ENCODE measurements at regions not wholly inside any gene's neighbourhood (a gene's known extent, or its start where the extent isn't known, plus 50 kb on each side); places are given as distances from the start of the nearest gene placed in this dataset.

DNA sequence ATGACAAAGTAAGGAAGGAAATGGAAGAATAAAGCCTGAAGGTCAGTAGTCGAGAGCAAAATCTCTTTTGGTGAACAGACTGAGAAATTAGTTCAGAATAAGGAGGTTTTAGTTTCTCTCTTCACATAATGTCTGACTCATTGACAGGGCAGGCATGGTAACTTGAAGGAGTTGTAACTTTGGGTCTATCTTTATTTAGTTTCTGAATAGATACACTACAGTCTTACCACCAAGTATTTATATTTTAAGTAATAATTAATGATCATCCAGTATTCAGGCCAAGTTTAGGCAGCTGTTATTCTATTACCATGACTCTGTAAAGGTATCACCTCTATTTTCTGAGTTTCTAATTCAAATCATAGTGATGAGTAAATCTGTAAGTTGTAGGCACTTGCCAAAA is 219.9 kb downstream of the SPRY2 start:
- Histone ChIP-seq H3K4me1 (no peaks in the 10 kb centered on the region), H3K4me3 (no peak overlapping the region), H3K9me3 (no peaks in the 10 kb centered on the region), H3K27ac (no peak overlapping the region), H3K36me3 (no peaks in the 10 kb centered on the region), H3K27me3 (no peaks in the 10 kb centered on the region)
- no peak for ATAC-seq
- DNase-seq: no peak
- intact Hi-C loops (cut with DNase I): loop anchor here in 1 of 10 donors (10.0 kb wide), 1 partner anchor 116 kb away; no protein-coding TSS in a partner anchor
- WGBS, 4 donors: 50 to 60% (median 57%) methylated on average over 1 of the region's 1 CpG
- TF ChIP-seq, protein P1, sequence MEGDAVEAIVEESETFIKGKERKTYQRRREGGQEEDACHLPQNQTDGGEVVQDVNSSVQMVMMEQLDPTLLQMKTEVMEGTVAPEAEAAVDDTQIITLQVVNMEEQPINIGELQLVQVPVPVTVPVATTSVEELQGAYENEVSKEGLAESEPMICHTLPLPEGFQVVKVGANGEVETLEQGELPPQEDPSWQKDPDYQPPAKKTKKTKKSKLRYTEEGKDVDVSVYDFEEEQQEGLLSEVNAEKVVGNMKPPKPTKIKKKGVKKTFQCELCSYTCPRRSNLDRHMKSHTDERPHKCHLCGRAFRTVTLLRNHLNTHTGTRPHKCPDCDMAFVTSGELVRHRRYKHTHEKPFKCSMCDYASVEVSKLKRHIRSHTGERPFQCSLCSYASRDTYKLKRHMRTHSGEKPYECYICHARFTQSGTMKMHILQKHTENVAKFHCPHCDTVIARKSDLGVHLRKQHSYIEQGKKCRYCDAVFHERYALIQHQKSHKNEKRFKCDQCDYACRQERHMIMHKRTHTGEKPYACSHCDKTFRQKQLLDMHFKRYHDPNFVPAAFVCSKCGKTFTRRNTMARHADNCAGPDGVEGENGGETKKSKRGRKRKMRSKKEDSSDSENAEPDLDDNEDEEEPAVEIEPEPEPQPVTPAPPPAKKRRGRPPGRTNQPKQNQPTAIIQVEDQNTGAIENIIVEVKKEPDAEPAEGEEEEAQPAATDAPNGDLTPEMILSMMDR (IDR thresholded peaks at IDR 0.05): no peak
- TF ChIP-seq POLR2A (IDR thresholded peaks at IDR 0.05): no peak

- H3K9me3 ChIP-seq: no peaks in the 10 kb centered on the region
- TF ChIP-seq, protein P1 (IDR thresholded peaks at IDR 0.05): no peak
- no peak for TF ChIP-seq POLR2A (IDR thresholded peaks at IDR 0.05)
- WGBS, 4 donors: 95 to 100% (median 97%) methylated on average over 1 of the region's 1 CpG
- H3K27me3 ChIP-seq: no peaks in the 10 kb centered on the region
- DNase-seq: no peak
- intact Hi-C loops (cut with DNase I): loop anchor here in 1 of 10 donors (10.0 kb wide), 1 partner anchor 64 kb away; no protein-coding TSS in a partner anchor
- peaks cover 0 to 3% (median 0%) of the 10 kb centered on the region in 12 donors for H3K4me1 ChIP-seq
- H3K36me3 ChIP-seq: no peaks in the 10 kb centered on the region
- ATAC-seq: no peak
- no peak overlapping the region for H3K27ac ChIP-seq
- H3K4me3 ChIP-seq: no peak overlapping the region
Measured at GRCh38 chr13:80118506-80118905, 222.4 kb downstream of the SPRY2 start.

GRCh38 chr13:80118099-80118498 is 222.8 kb downstream of the SPRY2 start:
- WGBS, 4 donors: 93 to 98% (median 97%) methylated on average over 1 of the region's 1 CpG
- intact Hi-C loops (cut with DNase I): loop anchor here in 1 of 10 donors (10.0 kb wide), 1 partner anchor 63 kb away; no protein-coding TSS in a partner anchor
- Histone ChIP-seq H3K4me1 (peaks cover 0 to 3% (median 0%) of the 10 kb centered on the region in 12 donors), H3K9me3 (no peaks in the 10 kb centered on the region), H3K4me3 (no peak overlapping the region), H3K27ac (no peak overlapping the region), H3K27me3 (no peaks in the 10 kb centered on the region), H3K36me3 (no peaks in the 10 kb centered on the region)
- ATAC-seq (no peak), DNase-seq (no peak)
- TF ChIP-seq POLR2A (IDR thresholded peaks at IDR 0.05): no peak
- TF ChIP-seq, protein P1 (IDR thresholded peaks at IDR 0.05): no peak

GRCh38 chr13:80117515-80117914 is 223.4 kb downstream of the SPRY2 start:
- Histone ChIP-seq H3K4me1 (peaks cover 0 to 3% (median 0%) of the 10 kb centered on the region in 12 donors), H3K27ac (no peak overlapping the region), H3K9me3 (no peaks in the 10 kb centered on the region), H3K4me3 (no peak overlapping the region), H3K36me3 (no peaks in the 10 kb centered on the region), H3K27me3 (no peaks in the 10 kb centered on the region)
- no peak for ATAC-seq
- DNase-seq: no peak
- WGBS, 4 donors: 88 to 98% (median 91%) methylated on average over 2 of the region's 2 CpGs
- TF ChIP-seq POLR2A (IDR thresholded peaks at IDR 0.05): no peak
- TF ChIP-seq, protein P1 (IDR thresholded peaks at IDR 0.05): no peak
- intact Hi-C loops (cut with DNase I): loop anchor here in 1 of 10 donors (10.0 kb wide), 1 partner anchor 63 kb away; no protein-coding TSS in a partner anchor

Measured in heart left ventricle (tissue), 16 donors.